Cardiac fibroblast (primary cell): ENCODE measurements at regions not wholly inside any gene's neighbourhood (a gene's known extent, or its start where the extent isn't known, plus 50 kb on each side); places are given as distances from the start of the nearest gene placed in this dataset.

Source experiments
- DNase-seq, 2 donors: peaks; one replicate each; pipeline versions ENCODE4 v3.0.0 to v3.0.0-alpha.2; 2010; ENCODE audit warnings: low read depth in 2 of 2
- H3K4me3 ChIP-seq, 2 donors: replicated peaks in 1 of 2; 1 replicate in 1 of 2; 2 replicates in 1 of 2; pipeline ENCODE4 v1.5.1; 2011; ENCODE audit warnings: low read depth in 2 of 2, low read length in 2 of 2, mild to moderate bottlenecking in 2 of 2, moderate library complexity in 1 of 2
- CTCF ChIP-seq: IDR thresholded peaks from one replicate; pipeline ENCODE4 v1.5.1; 2011; ENCODE audit warnings: low read depth, mild to moderate bottlenecking, low read length, inconsistent platforms

- DNase-seq = no peak
- no peak for TF ChIP-seq CTCF
- no peak overlapping the region for H3K4me3 ChIP-seq
Observed at GRCh38 chr5:68830377-68830898, 263.4 kb upstream of the SLC30A5 start.

- no peak overlapping the region for H3K4me3 ChIP-seq
- no peak for TF ChIP-seq CTCF
- peak; percentile 5 to 23 for DNase-seq
Observed at GRCh38 chr5:68834491-68834981, 259.3 kb upstream of the SLC30A5 start.

- TF ChIP-seq CTCF = no peak
- H3K4me3 ChIP-seq = no peak overlapping the region
- no peak for DNase-seq
Observed at GRCh38 chr5:68838157-68838718, 255.6 kb upstream of the SLC30A5 start.

GRCh38 chr5:68839019-68839552, 254.7 kb upstream of the SLC30A5 start:
- TF ChIP-seq CTCF = no peak
- DNase-seq = no peak
- no peak overlapping the region for H3K4me3 ChIP-seq

GRCh38 chr5:68843624-68844364, 250.0 kb upstream of the SLC30A5 start:
- no peak for TF ChIP-seq CTCF
- DNase-seq = no peak
- no peak overlapping the region for H3K4me3 ChIP-seq

GRCh38 chr5:68845131-68845530, 248.7 kb upstream of the SLC30A5 start:
- DNase-seq = peak in 1 of 2 donors; percentile 56
- H3K4me3 ChIP-seq = no peak overlapping the region

More at GRCh38 chr5:68845131-68845530, 248.7 kb upstream of the SLC30A5 start:
- TF ChIP-seq CTCF = no peak
